NCI-H526 (cell line): ENCODE measurements at regions not wholly inside any gene's neighbourhood (a gene's known extent, or its start where the extent isn't known, plus 50 kb on each side); places are given as distances from the start of the nearest gene placed in this dataset.

Source experiments
- DNase-seq, 2 experiments: peaks; one replicate each; lab custom pipeline; 2025; lab: John Stamatoyannopoulos, UW

DNA sequence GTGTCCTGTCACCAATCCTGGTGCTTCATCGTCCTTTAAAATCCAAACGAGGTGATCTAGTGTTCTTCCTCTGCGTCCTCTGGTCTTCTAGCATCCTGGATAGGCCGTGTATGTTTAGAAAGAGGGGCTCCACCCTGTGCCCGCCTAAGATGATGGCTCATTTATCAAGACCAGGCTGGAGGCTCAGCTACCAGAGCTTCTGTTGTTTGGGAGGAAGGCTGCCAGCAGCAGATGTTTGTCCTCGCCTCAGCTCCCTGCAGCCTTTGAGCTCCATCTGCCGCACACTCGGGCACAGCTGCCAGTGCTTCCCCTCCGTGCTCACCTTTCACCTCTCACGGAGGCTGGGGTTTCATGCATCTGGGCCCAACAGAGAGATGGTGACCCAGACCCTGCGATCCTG is 954.7 kb upstream of the RBFOX1 start:
- no peak for DNase-seq

DNA sequence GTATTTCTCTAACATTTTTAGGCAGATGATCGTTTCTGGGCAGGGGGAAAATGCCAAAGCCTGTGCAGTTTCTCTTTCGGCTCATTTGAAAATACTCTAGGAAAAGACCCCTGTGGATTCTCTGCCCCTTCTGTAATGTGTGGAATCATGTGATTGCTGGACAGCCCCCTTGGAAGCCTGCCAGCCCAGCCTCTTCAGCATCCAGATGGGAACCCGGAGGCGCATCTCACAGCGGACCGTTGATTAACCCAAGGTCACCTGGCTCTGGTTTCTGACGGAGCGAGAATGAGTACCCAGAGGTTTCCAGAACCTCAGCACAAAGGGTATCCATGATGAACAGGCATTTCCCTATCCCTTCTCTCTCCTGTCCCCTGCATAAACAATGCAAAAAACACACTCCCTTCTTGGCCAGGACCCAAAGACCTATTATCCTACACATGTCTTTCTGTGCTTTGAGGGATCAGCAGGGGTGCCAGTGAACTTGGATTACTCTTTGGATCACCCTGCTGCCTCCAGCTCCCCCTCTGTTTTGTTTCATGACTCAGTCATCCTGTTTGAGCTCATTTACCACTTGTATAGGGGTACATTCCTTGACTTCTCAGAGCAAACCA is 957.1 kb upstream of the RBFOX1 start:
- DNase-seq: no peak

DNA sequence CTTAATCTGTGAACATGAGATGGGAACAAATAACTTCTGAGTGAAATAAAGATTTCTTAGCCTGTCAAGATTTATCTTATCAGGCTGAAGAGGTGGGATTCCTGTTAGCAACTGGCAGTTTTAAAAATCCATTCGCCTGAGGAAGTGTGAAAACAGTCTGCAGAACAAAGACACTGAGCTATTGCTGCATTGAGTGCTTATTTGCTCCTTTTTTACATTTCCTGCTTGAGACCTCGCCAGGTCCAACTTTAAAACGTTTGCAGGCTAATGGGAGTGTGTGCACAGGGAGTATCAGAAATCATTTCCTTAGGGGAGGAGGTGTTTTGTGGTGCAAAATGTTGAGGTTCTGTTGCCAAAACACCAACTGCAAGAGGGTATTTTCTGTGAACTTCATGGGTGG is 957.8 kb upstream of the RBFOX1 start:
- DNase-seq: no peak

DNA sequence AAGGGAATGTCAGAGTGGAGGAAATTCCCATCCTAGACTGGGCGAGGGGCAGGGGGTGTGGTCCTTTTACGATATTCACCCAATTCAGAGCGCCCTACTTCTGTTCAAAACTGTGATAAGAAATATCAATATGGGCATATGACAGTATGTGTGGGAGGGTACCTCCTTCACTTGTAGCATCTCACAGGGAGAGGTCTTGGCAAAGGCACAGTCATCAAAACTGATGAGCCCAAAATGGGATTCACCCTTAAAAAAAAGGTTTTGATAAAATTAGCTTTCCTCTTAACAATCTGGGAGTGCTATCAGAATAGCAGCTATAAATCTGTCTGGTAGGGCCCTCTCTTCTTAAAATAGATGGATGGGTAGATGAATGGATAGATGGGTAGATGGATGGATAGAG is 967.8 kb upstream of the RBFOX1 start:
- no peak for DNase-seq

DNA sequence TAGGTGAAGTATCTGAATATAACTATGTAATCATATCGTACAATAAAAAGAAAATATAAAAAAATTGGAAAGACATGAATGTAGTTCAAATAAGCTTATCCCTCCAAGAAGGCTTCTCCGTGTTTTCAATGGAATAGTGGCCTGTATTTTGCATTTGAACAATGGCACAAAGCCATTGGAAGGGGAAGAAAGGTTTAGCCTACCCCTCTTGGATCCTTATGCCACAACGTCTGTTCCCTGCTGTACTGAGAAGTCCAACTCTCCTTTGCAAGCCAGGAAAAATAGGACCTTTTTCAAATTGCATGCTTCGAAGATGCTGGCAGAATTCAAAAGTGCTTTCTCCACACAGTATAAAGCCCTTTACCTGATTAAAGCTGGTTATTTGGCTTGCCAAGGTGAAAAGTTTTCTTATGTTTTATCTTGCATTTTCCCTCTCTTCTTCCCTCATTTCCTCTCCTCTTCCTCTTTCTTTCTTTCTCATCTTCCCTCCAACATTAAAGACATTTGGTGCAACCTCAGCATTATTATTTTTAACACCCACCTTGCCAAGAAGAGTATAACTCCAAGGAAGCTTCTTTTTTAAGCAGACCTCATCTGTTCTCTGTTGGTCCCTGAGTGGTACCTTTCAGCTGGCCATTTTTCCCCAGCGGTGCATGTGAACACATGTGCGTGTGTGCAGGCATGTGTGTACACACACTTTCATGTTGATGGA is 968.6 kb upstream of the RBFOX1 start:
- DNase-seq: no peak

DNA sequence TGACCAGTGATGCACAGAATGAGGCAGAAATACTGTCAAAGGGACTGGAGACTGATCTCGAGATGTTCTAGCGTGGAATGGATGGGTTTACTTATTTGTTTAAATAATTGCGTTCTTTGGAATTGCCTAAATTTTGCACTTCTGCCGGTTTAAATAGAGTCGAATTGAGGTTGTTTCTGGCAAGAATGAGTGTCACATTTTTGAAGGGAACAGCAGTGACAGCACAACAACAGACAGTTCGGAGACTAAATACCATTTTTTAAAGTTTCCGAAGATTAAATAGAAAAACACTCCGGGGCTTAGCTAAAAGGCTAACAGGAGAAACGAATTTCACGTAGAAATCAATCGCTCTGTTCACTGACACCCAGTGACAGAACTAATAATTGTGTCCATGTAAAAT is 969.2 kb upstream of the RBFOX1 start:
- no peak for DNase-seq

DNA sequence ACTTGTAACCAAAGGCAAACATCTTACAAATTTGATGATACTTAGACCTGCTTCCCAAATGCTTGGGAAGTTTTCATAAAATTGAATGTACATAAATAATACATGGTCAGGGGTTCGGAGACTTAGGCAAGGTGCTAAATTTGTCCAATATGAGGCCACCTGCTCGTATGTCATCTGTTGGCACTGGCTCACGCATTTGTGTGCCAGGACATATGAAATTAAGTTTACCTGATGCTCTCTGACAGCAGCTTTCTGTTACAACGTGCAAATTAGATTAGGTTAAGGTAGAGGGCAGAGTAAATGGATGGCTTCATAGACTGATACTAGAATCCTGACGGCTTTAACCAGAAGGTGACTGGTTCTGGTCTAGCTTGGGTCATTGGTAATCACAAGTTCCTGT is 970.3 kb upstream of the RBFOX1 start:
- no peak for DNase-seq

DNA sequence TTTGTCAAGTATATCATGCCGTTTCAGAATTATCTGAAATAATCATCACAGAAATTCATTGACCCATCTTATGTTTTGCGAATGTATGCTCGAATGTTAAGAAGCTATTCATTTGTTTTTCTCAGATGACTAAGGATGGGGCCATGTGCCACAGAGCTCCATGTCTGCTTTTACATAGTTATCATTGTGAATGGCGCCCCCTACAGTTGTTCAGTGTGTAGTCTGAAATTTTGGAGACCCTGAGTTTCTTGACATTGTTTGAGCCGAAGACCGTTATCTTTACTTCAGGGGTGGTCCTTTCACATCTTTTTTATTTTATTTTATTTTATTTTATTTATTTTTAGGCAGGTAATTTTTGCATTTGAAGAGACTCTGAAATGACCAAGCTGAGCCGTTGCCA is 972.0 kb upstream of the RBFOX1 start:
- DNase-seq: no peak

DNA sequence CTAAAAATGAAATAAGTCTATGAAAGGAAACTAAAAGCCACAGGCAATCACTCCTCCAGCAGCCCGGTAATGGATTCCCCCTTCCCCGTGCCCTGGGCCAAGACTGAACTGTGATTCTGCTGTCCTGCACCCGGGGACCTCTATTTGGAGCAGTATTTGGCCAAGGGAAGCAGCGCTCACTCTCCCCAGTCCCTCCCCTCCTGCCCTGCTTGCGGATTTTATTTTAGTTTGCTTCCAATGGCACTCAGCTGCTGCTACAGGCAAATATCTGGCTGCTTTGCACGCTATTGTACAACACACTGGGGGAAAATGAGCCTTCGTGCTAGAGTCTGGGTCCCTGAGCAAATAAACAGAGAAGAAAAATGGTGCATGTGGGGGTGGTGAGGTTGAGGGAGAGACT is 975.7 kb upstream of the RBFOX1 start:
- peak in 1 of 2 experiments; percentile 11 for DNase-seq

DNA sequence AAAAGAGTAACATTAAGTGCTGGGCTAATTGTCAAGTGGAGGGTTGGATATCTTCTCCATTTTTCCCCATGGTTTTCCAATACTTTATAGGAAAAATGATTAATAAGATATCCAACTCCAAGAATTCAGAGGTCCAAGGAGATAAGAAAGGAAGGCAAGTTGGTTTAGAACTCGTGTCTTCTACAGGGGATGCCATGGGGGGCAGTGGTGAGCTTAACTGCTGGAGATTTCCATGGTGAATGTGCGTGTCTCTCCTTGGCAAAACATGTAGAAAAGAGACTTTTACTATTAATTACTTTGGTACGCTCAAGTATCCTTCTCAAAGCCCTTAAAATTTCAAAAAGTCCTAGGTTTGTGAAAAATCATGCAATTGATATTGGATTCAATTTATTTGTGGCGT is 982.9 kb upstream of the RBFOX1 start:
- DNase-seq: no peak

DNA sequence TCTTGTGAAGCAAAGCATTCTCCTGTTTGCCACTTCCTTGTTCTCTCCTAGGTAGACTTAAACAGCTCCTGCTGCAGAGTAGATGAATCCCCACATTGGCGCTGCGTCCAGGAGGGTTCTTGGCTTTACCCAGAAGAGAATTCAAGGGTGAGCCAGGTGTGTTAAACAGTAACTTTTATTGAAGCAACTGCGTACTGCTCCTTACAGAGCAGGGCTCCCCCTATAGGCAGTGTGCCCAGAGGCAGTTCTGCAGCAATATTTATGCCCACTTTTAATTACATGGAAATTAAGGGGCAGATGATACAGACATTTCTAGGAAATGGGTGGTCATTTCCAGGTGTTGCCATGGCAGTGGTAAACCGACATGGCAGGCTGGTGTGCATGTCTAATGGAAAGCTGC is 987.6 kb upstream of the RBFOX1 start:
- DNase-seq: no peak

DNA sequence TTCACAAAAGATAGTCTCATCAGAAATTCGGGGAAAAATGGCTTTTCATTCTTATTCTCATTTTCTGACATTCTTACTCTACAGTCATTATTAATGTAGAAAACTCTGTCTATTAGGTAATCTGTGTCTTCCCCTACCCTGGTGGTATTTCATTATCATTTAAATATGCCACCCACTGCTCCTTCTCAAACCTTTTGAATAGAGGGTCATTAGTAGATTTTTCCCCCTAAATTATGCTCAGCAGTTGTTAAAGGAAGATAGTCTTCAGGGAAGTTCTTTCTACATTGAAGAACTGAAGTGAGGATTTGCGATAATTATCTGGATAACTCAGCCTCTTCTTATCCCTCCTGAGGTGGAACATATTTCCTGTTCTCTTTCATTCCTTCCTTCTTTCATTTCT is 989.5 kb upstream of the RBFOX1 start:
- no peak for DNase-seq

DNA sequence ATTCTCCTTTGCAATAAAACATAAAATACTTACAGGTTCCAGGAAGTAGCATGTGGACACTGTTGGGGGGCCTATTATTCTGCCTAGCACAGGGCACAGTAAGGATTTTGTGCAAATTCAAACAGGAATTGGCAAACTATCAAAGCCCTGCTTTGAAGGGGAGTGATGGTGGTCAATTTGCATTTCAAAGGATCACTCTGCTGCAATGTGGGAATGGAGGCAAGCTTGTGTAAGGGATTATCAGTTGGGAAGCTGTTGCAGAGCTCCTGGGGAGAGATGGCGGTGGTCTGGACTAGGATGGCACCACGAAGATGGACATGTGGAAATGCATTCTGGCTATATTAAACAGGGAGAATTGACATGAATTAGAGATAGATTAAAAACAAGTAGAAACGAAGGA is 990.7 kb upstream of the RBFOX1 start:
- no peak for DNase-seq

DNA sequence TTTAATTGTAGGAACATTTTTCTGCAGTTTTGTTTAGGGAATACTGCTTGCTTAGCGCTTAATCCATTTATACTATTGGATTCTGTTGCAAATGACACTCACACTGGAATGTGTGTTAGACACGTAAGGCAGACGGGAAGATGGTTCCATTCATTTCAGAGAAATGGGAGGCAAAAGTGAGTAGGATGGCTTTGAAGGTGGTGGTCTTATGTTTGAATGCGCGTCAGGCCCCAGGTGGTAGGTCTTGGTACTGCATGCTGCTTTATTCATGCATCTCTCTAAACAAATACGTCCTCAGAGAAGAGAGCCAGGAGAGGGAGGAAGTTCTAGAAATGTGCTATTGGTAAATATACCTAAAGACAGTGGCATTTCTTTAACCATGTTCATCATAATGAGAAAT is 997.6 kb upstream of the RBFOX1 start:
- DNase-seq: peak; percentile 9 to 12

DNA sequence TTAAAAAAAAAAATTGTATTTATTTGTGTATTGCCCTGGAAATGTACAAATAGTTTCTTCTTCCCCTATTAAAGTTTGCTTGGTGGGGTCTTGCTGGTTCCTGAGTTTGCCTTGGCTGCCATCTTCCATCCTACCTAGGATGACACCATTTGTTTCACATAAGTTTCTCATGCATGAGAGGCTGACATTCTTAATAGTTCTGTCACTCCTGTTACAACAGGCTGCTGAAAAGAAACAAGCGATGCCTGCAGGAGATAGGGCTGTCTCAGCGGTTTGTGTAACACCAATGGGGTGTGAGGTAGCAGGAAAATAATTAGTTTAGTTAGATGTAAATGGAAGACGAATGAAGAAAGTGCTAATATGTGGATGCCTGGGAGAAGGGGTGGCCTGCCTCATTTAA is 1000.9 kb upstream of the RBFOX1 start:
- no peak for DNase-seq

DNA sequence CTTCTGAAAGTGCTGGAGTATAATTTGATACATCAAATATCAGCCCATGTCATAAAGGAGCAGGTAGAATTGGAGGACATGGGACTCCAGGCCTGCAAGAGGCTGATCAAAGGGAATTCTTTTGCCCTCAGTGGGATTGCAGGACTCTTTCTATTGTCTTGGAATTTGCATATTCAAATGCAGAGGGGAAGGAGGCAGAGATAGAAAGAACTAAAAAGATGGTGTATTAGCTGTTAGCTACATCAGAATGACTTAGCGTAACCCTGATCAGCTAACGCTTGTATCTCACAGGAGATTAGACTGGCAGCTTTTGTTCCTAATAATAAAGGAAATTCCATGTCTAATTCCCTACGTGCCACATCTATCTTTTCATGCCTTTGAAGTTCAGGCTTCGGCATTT is 1014.7 kb upstream of the RBFOX1 start:
- no peak for DNase-seq

DNA sequence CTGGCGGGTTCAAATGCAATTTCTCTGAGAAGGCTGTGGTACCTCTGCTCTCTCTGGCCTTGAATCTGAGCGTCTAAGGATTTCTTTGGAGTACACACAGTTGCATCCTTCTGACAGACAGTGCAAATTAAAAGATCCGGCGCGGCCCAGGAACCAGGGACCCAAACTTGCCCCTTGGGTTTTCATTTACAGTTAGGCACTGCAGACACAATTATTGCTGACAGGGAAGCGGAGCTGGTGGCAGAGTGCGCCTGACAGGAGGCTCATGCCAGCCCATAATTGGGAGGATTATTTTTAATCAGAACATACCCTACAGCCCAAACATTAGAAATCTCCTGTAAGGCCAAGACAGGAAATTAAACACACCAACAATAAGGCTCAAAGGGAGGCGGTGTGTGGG is 1023.4 kb upstream of the RBFOX1 start:
- DNase-seq: no peak

DNA sequence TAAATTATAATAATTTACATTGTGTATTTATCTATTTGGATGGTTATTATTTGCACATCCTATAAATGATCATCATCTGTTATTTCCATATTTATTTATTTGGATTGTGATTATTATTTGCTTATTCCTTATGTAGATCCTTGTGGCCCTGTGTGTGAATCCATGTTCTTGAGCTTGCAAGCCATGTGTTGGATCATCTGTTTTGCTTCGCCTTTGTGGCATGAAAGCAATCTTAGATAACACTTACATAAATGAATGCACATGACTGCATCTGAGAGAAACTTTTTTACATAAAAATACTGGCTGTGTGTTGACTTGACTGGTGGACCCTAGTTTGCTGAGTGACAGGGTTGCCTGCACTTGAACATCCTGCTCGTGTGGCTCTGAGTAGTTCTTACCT is 1024.5 kb upstream of the RBFOX1 start:
- no peak for DNase-seq

DNA sequence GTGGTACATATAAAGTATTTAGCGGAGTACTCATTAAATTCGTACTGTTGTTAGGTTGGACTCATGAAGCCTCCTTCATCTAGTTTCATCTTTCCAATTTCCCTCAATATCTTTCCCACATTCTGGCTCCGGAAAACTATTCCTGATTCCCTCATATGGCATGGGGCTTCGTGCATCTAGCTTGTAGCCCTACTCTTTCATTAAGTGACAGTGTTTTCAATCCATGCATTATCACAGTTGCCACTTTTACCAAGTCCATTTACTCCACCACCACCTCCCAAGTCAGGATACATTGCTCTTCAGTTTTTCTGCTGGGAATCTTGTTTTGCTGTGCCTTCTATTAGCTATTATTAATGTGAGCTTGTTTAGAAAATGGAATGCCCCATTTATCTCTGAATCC is 1032.1 kb upstream of the RBFOX1 start:
- no peak for DNase-seq

DNA sequence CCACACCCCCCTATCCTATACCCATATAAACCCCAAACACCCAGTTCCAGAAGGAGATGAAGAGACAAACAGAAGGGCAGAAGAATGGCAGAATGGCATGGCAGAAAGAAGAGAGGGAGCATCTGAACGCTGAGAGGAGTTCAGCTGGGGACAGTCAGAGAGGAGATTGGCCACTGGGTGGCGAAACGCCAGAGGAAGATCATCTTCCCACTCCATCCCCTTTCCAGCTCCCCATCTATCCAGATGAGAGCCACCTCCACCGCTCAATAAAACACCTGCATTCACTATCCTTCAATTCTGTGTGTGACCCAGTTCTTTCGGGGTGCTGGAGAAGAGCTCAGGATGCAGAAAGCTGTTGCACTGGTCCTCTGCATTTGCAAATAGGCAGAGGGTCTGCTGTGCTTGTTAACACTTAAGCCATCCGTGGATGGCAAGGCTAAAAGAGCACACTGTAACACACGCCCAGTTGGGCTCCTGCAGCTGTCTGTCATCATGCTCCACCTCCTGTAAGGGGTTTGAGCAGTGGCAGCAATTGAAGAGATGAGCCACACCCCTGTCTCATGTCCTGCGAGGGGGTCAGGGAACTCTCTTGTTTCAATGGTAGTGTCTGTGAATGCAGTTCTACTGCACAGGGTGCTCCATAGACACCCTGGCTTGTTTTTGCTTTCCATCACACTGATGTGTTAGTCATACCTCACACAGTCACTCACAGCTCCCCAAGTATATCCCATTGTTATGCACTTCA is 1034.8 kb upstream of the RBFOX1 start:
- DNase-seq: no peak

DNA sequence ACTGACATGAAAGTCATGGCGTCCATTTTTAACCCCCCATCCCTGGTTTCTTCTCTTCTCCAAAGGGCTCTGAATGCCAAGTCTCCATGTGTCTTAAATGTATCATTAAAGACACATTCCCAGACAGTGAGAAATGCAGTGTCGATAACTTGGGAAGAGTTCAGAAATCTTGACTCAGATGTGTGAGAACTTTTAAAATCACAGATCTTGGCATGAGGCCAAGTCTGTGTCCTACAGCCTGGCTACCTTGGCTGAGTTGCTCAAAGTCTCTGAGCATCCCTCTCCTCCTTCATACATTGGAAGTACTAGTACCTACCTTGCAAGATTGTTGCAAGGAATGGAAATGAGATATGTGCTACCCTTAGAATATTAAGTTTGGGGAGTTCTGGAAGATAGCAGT is 1046.5 kb upstream of the RBFOX1 start:
- no peak for DNase-seq

DNA sequence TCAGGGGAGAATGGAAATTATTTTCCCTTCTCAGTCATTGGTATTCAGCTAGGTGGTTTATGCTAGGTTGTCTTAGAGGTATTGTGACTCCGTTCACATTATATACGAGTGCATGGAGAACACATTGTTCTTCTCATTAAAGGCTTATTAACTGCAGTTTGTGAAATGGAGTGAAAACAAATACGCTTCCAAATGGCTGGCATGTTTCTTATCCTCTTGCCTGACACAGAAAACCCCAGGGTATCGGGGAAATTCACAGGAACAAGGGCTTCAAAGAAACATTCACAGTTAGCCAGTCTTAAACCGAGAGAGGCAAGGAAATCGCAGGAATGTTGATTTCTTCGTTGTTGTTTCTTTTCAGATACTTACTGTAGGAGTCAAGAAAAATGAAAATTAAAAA is 1047.9 kb upstream of the RBFOX1 start:
- DNase-seq: no peak

DNA sequence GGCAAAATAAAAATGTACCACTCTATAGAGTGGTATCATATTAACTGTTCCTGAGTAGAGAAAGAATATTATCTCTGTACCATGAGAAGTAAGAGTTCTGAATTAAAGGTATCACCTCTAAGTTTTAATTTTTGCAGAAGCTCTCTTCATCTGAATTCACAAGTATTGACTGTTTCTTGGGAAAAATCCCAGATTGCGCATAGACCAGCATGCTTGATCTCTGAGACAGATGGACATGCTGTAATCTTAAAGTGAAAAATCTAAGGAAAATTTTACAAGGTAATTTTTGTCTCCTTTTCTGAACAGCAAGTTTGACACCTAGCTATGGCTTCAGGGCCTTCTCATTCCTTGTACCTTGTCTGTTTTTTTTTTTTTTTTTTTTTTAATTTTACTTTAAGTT is 1050.7 kb upstream of the RBFOX1 start:
- no peak for DNase-seq

DNA sequence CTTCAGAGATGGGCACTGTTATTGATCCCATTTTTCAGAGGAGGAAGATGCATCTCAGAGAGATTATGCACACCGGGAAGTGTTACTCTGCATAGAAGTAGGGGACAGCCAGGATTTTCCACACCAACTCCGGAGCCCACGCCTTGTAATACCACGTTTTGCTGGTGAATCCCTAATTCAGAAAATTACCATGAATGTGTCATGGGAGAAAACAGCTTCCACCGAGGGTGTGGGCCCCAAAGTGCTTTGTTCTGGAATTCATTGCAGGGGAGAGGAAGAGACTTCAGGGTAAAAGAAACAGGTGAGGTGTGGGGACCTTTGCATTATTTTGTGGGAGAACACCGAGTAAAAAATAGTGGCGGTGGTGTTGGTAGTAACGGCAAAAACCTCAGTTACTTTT is 1051.4 kb upstream of the RBFOX1 start:
- DNase-seq: no peak
